Panc1 (cell line): ENCODE measurements at regions not wholly inside any gene's neighbourhood (a gene's known extent, or its start where the extent isn't known, plus 50 kb on each side); places are given as distances from the start of the nearest gene placed in this dataset.

Experiments used
- ATAC-seq: fragments of 200-7000 bp; cut with Tn5 transposase; 2 replicates; pipeline ENCODE4 v1.9.1; 2020; ENCODE audit warnings: mild to moderate bottlenecking, moderate library complexity
- BruUV-seq: library from RNA; stranded (reverse); fragments of 400-500 nt; replicated peaks from 2 replicates; lab custom pipeline; 2021; lab: Mats Ljungman, UMichigan
- CTCF ChIA-PET: fragments of 300-600 bp; sonication (Branson Sonifier 250); formaldehyde crosslinking; loops from one replicate; lab custom pipeline; 2022; ENCODE audit warnings: antibody characterized with exemption; lab: Charles Lee
- POLR2A ChIA-PET: fragments of 300-600 bp; sonication (Branson Sonifier 250); formaldehyde crosslinking; loops from one replicate; lab custom pipeline; 2022; ENCODE audit warnings: antibody characterized with exemption; lab: Charles Lee
- DNase-seq: peaks from one replicate; pipeline ENCODE4 v3.0.0-alpha.2; 2010; ENCODE audit warnings: low read depth, low spot score
- H3K27ac ChIP-seq: 2 replicates; pipeline ENCODE4 v1.5.1; 2011; ENCODE audit warnings: mild to moderate bottlenecking, low read length, inconsistent platforms
- H3K27me3 ChIP-seq: fragments of 200-500 bp; sonication (Bioruptor generic); 2 replicates; pipeline ENCODE4 v1.6.0; 2014; ENCODE audit warnings: low read length, inconsistent platforms; ENCODE audit not compliant: control insufficient read depth, insufficient read depth
- H3K36me3 ChIP-seq: fragments of 200-500 bp; sonication (Bioruptor generic); 2 replicates; pipeline ENCODE4 v1.5.1; 2014; ENCODE audit warnings: inconsistent platforms, mild to moderate bottlenecking, low read length, moderate library complexity; ENCODE audit not compliant: control insufficient read depth, insufficient read depth
- H3K4me1 ChIP-seq: 2 replicates; pipeline ENCODE4 v1.5.1; 2011; ENCODE audit warnings: inconsistent platforms, mild to moderate bottlenecking, low read length, moderate library complexity; ENCODE audit not compliant: control insufficient read depth, insufficient read depth
- H3K4me3 ChIP-seq, 2 experiments: 2 replicates each; pipeline ENCODE4 v1.5.1; 2011 to 2012; ENCODE audit warnings: low read depth in 2 of 2, low read length in 2 of 2, mild to moderate bottlenecking in 2 of 2, inconsistent platforms in 1 of 2, moderate library complexity in 1 of 2
- H3K9me3 ChIP-seq: fragments of 200-500 bp; sonication (Bioruptor generic); 2 replicates; pipeline ENCODE4 v1.5.1; 2014; ENCODE audit warnings: low read depth, mild to moderate bottlenecking, inconsistent platforms, low read length, moderate library complexity; ENCODE audit not compliant: control insufficient read depth, insufficient read depth
- CTCF ChIP-seq: fragments of 450-650 bp; IDR thresholded peaks from 2 replicates; pipeline ENCODE4 v1.5.1; 2017; ENCODE audit warnings: mild to moderate bottlenecking
- POLR2AphosphoS5 ChIP-seq: IDR thresholded peaks from 2 replicates; pipeline ENCODE4 v1.6.1; 2012; ENCODE audit warnings: mild to moderate bottlenecking, low read depth, low read length, moderate library complexity
- SIN3A ChIP-seq: IDR thresholded peaks from 2 replicates; pipeline ENCODE4 v1.6.1; 2012; ENCODE audit warnings: low read depth, mild to moderate bottlenecking, low read length, moderate library complexity, borderline replicate concordance; ENCODE audit not compliant: insufficient read depth
- TCF7L2 ChIP-seq: IDR thresholded peaks from 2 replicates; pipeline ENCODE4 v1.6.1; 2011; ENCODE audit warnings: mild to moderate bottlenecking, low read depth, low read length, inconsistent platforms
- in situ Hi-C: cut with HindIII; loops from 2 replicates; pipeline ENCODE4 v1.10.0; 2016; ENCODE audit warnings: low sequenced_read_pairs, low pct_unique_long_range_greater_than_20kb
- intact Hi-C: fragments of 100-400 bp; cut with micrococcal nuclease; formaldehyde crosslinking; loops from one replicate; pipeline ENCODE4 v1.10.0; 2022; ENCODE audit not compliant: unreplicated experiment
- TF ChIP-seq, protein P1 (sequence below), 2 experiments: IDR thresholded peaks; 2 replicates each; pipeline ENCODE4 v1.6.1; 2011 to 2012; ENCODE audit warnings: low read depth in 2 of 2, control low read depth in 1 of 2, low read length in 1 of 2, mild to moderate bottlenecking in 1 of 2, moderate library complexity in 1 of 2; ENCODE audit not compliant: insufficient read depth in 1 of 2

GRCh38 chr5:2105141-2105540 lies 222.4 kb upstream of the IRX4 start:
- H3K36me3 ChIP-seq: no peaks in the 10 kb centered on the region
- intact Hi-C loops (no loop called here), in situ Hi-C loops (no loop called here)
- H3K9me3 ChIP-seq: peaks cover 3% of the 10 kb centered on the region; the same call in 1 of the 2 replicates
- peaks cover 11% of the 10 kb centered on the region for H3K27me3 ChIP-seq
- no peak overlapping the region for H3K4me3 ChIP-seq
- ChIA-PET CTCF (no interaction called here), POLR2A (no interaction called here)
- no peaks in the 10 kb centered on the region for H3K4me1 ChIP-seq
- DNase-seq (no peak), ATAC-seq (no peak)
- TF ChIP-seq TCF7L2 (no peak), SIN3A (no peak), CTCF (no peak), POLR2AphosphoS5 (no peak)
- TF ChIP-seq, protein P1, sequence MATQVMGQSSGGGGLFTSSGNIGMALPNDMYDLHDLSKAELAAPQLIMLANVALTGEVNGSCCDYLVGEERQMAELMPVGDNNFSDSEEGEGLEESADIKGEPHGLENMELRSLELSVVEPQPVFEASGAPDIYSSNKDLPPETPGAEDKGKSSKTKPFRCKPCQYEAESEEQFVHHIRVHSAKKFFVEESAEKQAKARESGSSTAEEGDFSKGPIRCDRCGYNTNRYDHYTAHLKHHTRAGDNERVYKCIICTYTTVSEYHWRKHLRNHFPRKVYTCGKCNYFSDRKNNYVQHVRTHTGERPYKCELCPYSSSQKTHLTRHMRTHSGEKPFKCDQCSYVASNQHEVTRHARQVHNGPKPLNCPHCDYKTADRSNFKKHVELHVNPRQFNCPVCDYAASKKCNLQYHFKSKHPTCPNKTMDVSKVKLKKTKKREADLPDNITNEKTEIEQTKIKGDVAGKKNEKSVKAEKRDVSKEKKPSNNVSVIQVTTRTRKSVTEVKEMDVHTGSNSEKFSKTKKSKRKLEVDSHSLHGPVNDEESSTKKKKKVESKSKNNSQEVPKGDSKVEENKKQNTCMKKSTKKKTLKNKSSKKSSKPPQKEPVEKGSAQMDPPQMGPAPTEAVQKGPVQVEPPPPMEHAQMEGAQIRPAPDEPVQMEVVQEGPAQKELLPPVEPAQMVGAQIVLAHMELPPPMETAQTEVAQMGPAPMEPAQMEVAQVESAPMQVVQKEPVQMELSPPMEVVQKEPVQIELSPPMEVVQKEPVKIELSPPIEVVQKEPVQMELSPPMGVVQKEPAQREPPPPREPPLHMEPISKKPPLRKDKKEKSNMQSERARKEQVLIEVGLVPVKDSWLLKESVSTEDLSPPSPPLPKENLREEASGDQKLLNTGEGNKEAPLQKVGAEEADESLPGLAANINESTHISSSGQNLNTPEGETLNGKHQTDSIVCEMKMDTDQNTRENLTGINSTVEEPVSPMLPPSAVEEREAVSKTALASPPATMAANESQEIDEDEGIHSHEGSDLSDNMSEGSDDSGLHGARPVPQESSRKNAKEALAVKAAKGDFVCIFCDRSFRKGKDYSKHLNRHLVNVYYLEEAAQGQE (IDR thresholded peaks at IDR 0.05; ENCODE audit: insufficient read depth in 1 of 2, low read depth in 2 of 2, low read length in 1 of 2): no peak
- no peak overlapping the region for H3K27ac ChIP-seq
- no TSS peak for BruUV-seq

- BruUV-seq: no TSS peak
- no peak overlapping the region for H3K4me3 ChIP-seq
- no peaks in the 10 kb centered on the region for H3K4me1 ChIP-seq
- peaks cover 9% of the 10 kb centered on the region for H3K27me3 ChIP-seq
- CTCF ChIA-PET: no interaction called here
- H3K27ac ChIP-seq: no peak overlapping the region
- ATAC-seq: no peak
- peaks cover 3% of the 10 kb centered on the region; the same call in 1 of the 2 replicates for H3K9me3 ChIP-seq
- TF ChIP-seq SIN3A (no peak), TCF7L2 (no peak), POLR2AphosphoS5 (no peak), CTCF (no peak)
- TF ChIP-seq, protein P1 (IDR thresholded peaks at IDR 0.05; ENCODE audit: insufficient read depth in 1 of 2, low read depth in 2 of 2, low read length in 1 of 2): no peak
- in situ Hi-C loops (no loop called here), intact Hi-C loops (no loop called here)
- DNase-seq: no peak
- POLR2A ChIA-PET: interaction anchor here (0.7 kb wide), 1 partner anchor 879 kb away, joined by 4 read pairs; no protein-coding TSS in a partner anchor
- H3K36me3 ChIP-seq: no peaks in the 10 kb centered on the region
These were observed 221.2 kb upstream of the IRX4 start for GRCh38 chr5:2103940-2104339.
